ENCODE measurements at regions not wholly inside any gene's neighbourhood (a gene's known extent, or its start where the extent isn't known, plus 50 kb on each side); places are given as distances from the start of the nearest gene placed in this dataset.

GRCh38 chr3:18027161-18027939, 284.9 kb upstream of the TBC1D5 start:
- TF ChIP-seq EP300 (IDR thresholded peaks at IDR 0.05; ENCODE audit: borderline replicate concordance) (no peak), TAF1 (IDR thresholded peaks at IDR 0.05; ENCODE audit: low read depth) (no peak), MAX (IDR thresholded peaks at IDR 0.05) (no peak), EGR1 (IDR thresholded peaks at IDR 0.05) (no peak), RAD21 (IDR thresholded peaks at IDR 0.05; ENCODE audit: low read depth) (no peak), TEAD4 (IDR thresholded peaks at IDR 0.05) (no peak), FOXM1 (IDR thresholded peaks at IDR 0.05; ENCODE audit: borderline replicate concordance, low read depth) (no peak), REST (IDR thresholded peaks at IDR 0.05; ENCODE audit: low read depth) (no peak), CREB1 (IDR thresholded peaks at IDR 0.05; ENCODE audit: low read depth) (no peak), TCF12 (IDR thresholded peaks at IDR 0.05; ENCODE audit: low read depth) (no peak), CEBPB (IDR thresholded peaks at IDR 0.05) (no peak), YY1 (IDR thresholded peaks at IDR 0.05; ENCODE audit: low read depth) (no peak)

Data from Ishikawa (cell line).